ENCODE measurements at regions not wholly inside any gene's neighbourhood (a gene's known extent, or its start where the extent isn't known, plus 50 kb on each side); places are given as distances from the start of the nearest gene placed in this dataset.

DNA sequence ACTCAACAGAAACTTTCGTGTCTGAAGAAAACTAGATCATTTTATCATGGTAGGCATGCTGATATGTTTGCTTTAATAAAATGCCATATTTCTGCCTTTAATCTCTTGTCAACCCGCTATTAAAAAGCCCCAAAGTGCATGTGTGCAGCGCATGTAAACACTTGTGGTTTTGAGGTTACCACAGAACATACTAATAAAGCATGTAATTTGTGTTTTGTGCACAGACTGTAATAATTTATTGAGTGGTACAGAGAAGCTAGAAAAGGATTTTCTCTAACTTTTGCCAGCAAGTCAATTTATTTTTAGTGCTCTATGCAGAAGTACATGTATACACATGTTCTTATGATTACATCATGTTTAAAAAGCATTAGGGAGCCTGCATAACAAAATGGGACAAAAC lies 349.9 kb upstream of the SLC35B3 start:
- H3K4me1 ChIP-seq (replicated peaks in 1 of 2) = no peaks in the 10 kb centered on the region
- no peak overlapping the region for H3K4me3 ChIP-seq
- DNase-seq = no peak
- H3K9me3 ChIP-seq (replicated peaks in 1 of 3) = no peaks in the 10 kb centered on the region
- H3K27me3 ChIP-seq = no peaks in the 10 kb centered on the region
- 76 to 89% (median 80%) methylated on average over 3 of the region's 3 CpGs for WGBS, 4 donors
- intact Hi-C loops (cut with DNase I) = no loop called here
- H3K27ac ChIP-seq = no peak overlapping the region
- no peaks in the 10 kb centered on the region for H3K36me3 ChIP-seq (replicated peaks in 1 of 2)
- TF ChIP-seq, protein P1, sequence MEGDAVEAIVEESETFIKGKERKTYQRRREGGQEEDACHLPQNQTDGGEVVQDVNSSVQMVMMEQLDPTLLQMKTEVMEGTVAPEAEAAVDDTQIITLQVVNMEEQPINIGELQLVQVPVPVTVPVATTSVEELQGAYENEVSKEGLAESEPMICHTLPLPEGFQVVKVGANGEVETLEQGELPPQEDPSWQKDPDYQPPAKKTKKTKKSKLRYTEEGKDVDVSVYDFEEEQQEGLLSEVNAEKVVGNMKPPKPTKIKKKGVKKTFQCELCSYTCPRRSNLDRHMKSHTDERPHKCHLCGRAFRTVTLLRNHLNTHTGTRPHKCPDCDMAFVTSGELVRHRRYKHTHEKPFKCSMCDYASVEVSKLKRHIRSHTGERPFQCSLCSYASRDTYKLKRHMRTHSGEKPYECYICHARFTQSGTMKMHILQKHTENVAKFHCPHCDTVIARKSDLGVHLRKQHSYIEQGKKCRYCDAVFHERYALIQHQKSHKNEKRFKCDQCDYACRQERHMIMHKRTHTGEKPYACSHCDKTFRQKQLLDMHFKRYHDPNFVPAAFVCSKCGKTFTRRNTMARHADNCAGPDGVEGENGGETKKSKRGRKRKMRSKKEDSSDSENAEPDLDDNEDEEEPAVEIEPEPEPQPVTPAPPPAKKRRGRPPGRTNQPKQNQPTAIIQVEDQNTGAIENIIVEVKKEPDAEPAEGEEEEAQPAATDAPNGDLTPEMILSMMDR (IDR thresholded peaks at IDR 0.05) = no peak
- TF ChIP-seq POLR2A (IDR thresholded peaks at IDR 0.05) = no peak

DNA sequence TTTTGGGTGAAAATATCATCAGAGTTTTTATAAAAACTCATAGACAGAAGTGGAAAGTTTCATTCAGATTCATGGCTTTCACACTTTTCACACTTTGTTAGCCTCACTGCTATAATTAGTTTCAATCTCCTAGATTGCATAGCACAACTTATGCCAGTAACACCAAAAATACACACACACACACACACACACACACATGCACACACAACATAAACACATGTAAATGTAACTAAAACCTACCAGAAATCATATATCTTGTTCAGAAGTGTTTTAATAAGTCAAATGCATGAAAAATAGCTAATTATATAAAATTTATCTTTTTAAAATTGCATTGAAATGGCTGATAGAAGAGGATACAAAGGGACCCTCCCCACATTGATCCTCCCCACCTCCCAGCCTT lies 347.8 kb upstream of the SLC35B3 start:
- H3K27me3 ChIP-seq = no peaks in the 10 kb centered on the region
- no peak overlapping the region for H3K4me3 ChIP-seq
- no peak overlapping the region for H3K27ac ChIP-seq
- H3K36me3 ChIP-seq (replicated peaks in 1 of 2) = no peaks in the 10 kb centered on the region
- intact Hi-C loops (cut with DNase I) = no loop called here
- no peaks in the 10 kb centered on the region for H3K9me3 ChIP-seq (replicated peaks in 1 of 3)
- no peak for TF ChIP-seq POLR2A (IDR thresholded peaks at IDR 0.05)
- TF ChIP-seq, protein P1 (IDR thresholded peaks at IDR 0.05) = no peak
- DNase-seq = no peak
- no peaks in the 10 kb centered on the region for H3K4me1 ChIP-seq (replicated peaks in 1 of 2)

DNA sequence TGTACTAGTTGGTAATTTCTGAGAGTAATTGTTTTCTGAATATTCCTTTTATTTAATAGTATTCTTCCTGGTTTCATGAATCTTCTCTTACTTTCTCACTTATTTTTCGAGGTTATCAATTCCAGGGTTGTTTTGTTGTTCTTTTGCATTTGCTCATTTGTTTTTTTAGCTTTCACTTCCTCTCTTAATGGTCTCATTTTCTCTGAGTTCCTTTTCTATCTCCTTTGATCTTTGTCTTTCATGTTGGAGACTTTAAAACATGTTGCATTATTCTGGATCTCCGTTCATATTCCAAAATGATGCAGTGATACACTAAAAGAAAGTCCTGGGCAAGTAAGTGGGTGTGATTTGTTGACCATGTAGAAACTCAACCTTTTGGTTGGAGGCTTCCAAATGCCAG lies 345.3 kb upstream of the SLC35B3 start:
- Histone ChIP-seq H3K27ac (no peak overlapping the region), H3K27me3 (no peaks in the 10 kb centered on the region), H3K36me3 (replicated peaks in 1 of 2) (no peaks in the 10 kb centered on the region), H3K4me1 (replicated peaks in 1 of 2) (no peaks in the 10 kb centered on the region), H3K4me3 (no peak overlapping the region), H3K9me3 (replicated peaks in 1 of 3) (no peaks in the 10 kb centered on the region)
- TF ChIP-seq POLR2A (IDR thresholded peaks at IDR 0.05) = no peak
- TF ChIP-seq, protein P1 (IDR thresholded peaks at IDR 0.05) = no peak
- no peak for DNase-seq
- 57 to 76% (median 63%) methylated on average over 2 of the region's 2 CpGs for WGBS, 4 donors
- intact Hi-C loops (cut with DNase I) = no loop called here

DNA sequence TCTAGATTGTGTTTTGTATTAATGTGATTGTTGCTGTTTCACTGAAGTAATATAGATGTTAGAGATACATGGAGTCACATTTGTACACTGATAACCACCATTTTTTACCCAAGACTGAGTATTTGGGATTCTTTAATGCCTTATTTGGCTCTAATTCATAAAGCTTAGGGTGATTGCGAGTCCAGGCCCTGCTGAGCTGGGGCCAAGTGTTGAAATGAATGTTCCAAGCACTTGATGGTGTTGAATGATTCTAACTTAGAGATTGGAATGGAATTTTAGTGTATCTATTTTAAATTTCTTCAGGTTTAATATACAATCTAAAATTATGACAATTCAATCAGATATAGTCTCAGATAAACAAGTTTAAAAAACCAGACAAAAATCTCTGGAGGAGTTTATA lies 329.4 kb upstream of the SLC35B3 start:
- Histone ChIP-seq H3K9me3 (replicated peaks in 1 of 3) (no peaks in the 10 kb centered on the region), H3K4me3 (no peak overlapping the region), H3K4me1 (replicated peaks in 1 of 2) (no peaks in the 10 kb centered on the region), H3K27me3 (no peaks in the 10 kb centered on the region), H3K27ac (no peak overlapping the region), H3K36me3 (replicated peaks in 1 of 2) (no peaks in the 10 kb centered on the region)
- intact Hi-C loops (cut with DNase I) = no loop called here
- TF ChIP-seq, protein P1 (IDR thresholded peaks at IDR 0.05) = no peak
- no peak for DNase-seq
- 48 to 75% (median 69%) methylated on average over 1 of the region's 1 CpG for WGBS, 4 donors
